ENCODE measurements at regions not wholly inside any gene's neighbourhood (a gene's known extent, or its start where the extent isn't known, plus 50 kb on each side); places are given as distances from the start of the nearest gene placed in this dataset.

DNA sequence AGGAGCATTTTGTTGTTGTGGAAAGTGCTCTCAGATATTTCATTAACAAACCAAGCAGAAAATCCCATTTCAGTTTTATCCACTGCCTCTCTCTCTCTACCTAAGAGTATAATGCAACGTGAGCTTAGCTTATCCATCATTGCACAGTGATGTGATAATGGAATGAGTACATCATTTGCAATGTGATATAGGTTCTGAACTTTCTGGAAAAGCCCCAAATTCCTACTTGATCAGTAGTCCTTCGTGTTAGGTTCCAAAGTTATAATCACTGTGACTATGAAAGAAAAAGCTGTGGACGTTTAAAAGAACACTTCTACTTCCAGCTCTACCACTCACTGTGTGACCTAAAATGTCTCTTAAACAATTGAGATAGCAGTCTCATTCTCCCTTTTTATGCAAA lies 76.4 kb upstream of the PRMT6 start:
- Histone ChIP-seq H3K4me3 (ENCODE audit: low read depth, low read length, poor library complexity, severe bottlenecking) (no peak overlapping the region), H3K9me3 (ENCODE audit: low read depth, low read length, poor library complexity, severe bottlenecking) (peaks cover 6% of the 10 kb centered on the region), H3K36me3 (ENCODE audit: insufficient read depth, low read length, poor library complexity, severe bottlenecking) (no peaks in the 10 kb centered on the region), H3K4me1 (ENCODE audit: insufficient read depth, low read length, poor library complexity, severe bottlenecking) (peaks cover 40% of the 10 kb centered on the region), H3K27me3 (replicated peaks; ENCODE audit: insufficient read depth, low read depth, low read length, poor library complexity) (no peaks in the 10 kb centered on the region), H3K27ac (ENCODE audit: low read depth, low read length, poor library complexity, severe bottlenecking) (no peak overlapping the region)
- TF ChIP-seq EZH2 (IDR thresholded peaks at IDR 0.05; ENCODE audit: borderline replicate concordance, low read depth, low read length, poor library complexity, severe bottlenecking): no peak
- TF ChIP-seq, protein P1, sequence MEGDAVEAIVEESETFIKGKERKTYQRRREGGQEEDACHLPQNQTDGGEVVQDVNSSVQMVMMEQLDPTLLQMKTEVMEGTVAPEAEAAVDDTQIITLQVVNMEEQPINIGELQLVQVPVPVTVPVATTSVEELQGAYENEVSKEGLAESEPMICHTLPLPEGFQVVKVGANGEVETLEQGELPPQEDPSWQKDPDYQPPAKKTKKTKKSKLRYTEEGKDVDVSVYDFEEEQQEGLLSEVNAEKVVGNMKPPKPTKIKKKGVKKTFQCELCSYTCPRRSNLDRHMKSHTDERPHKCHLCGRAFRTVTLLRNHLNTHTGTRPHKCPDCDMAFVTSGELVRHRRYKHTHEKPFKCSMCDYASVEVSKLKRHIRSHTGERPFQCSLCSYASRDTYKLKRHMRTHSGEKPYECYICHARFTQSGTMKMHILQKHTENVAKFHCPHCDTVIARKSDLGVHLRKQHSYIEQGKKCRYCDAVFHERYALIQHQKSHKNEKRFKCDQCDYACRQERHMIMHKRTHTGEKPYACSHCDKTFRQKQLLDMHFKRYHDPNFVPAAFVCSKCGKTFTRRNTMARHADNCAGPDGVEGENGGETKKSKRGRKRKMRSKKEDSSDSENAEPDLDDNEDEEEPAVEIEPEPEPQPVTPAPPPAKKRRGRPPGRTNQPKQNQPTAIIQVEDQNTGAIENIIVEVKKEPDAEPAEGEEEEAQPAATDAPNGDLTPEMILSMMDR (conservative IDR thresholded peaks at IDR 0.05; ENCODE audit: low read depth, low read length): no peak
- CTCF ChIA-PET: no interaction called here
- POLR2A ChIA-PET (ENCODE audit: low non-redundant PET): no interaction called here
- DNase-seq (ENCODE audit: low spot score): no peak
- intact Hi-C loops (cut with micrococcal nuclease; ENCODE audit: unreplicated experiment): no loop called here
- no TSS peak for BruUV-seq (replicated peaks)

GRCh38 chr1:106984801-106985200 lies 71.7 kb upstream of the PRMT6 start:
- no peak overlapping the region for H3K4me3 ChIP-seq (ENCODE audit: low read depth, low read length, poor library complexity, severe bottlenecking)
- H3K9me3 ChIP-seq (ENCODE audit: low read depth, low read length, poor library complexity, severe bottlenecking): no peaks in the 10 kb centered on the region
- H3K27me3 ChIP-seq (replicated peaks; ENCODE audit: insufficient read depth, low read depth, low read length, poor library complexity): no peaks in the 10 kb centered on the region
- BruUV-seq (replicated peaks): no TSS peak
- no peaks in the 10 kb centered on the region for H3K36me3 ChIP-seq (ENCODE audit: insufficient read depth, low read length, poor library complexity, severe bottlenecking)
- DNase-seq (ENCODE audit: low spot score): no peak
- H3K27ac ChIP-seq (ENCODE audit: low read depth, low read length, poor library complexity, severe bottlenecking): no peak overlapping the region
- intact Hi-C loops (cut with micrococcal nuclease; ENCODE audit: unreplicated experiment): no loop called here
- H3K4me1 ChIP-seq (ENCODE audit: insufficient read depth, low read length, poor library complexity, severe bottlenecking): peaks cover 25% of the 10 kb centered on the region
- ChIA-PET CTCF (no interaction called here), POLR2A (ENCODE audit: low non-redundant PET) (no interaction called here)
- TF ChIP-seq, protein P1 (conservative IDR thresholded peaks at IDR 0.05; ENCODE audit: low read depth, low read length): no peak
- no peak for TF ChIP-seq EZH2 (IDR thresholded peaks at IDR 0.05; ENCODE audit: borderline replicate concordance, low read depth, low read length, poor library complexity, severe bottlenecking)

DNA sequence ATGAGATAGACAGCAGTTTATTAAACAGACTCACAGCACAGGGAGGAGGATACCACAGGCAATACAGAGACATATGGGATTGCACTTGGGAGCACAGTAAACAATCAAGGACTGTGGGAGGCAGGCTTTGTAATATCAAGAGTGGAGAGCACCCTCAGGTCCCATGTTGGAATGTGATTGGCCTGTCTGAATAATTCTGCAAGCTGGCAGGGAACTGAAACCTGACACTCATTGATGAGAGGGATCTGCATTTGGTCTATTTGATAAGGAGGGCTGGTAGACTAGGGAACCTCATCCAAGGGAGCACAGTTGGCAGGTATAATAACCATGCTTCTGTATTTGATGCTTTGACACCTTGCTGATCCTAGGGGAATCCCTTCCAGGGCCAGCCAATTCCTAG lies 69.9 kb upstream of the PRMT6 start:
- ChIA-PET CTCF (no interaction called here), POLR2A (ENCODE audit: low non-redundant PET) (no interaction called here)
- BruUV-seq (replicated peaks): no TSS peak
- no peak overlapping the region for H3K27ac ChIP-seq (ENCODE audit: low read depth, low read length, poor library complexity, severe bottlenecking)
- TF ChIP-seq EZH2 (IDR thresholded peaks at IDR 0.05; ENCODE audit: borderline replicate concordance, low read depth, low read length, poor library complexity, severe bottlenecking): no peak
- TF ChIP-seq, protein P1 (conservative IDR thresholded peaks at IDR 0.05; ENCODE audit: low read depth, low read length): no peak
- intact Hi-C loops (cut with micrococcal nuclease; ENCODE audit: unreplicated experiment): no loop called here
- H3K4me1 ChIP-seq (ENCODE audit: insufficient read depth, low read length, poor library complexity, severe bottlenecking): peaks cover 13% of the 10 kb centered on the region
- H3K36me3 ChIP-seq (ENCODE audit: insufficient read depth, low read length, poor library complexity, severe bottlenecking): no peaks in the 10 kb centered on the region
- H3K27me3 ChIP-seq (replicated peaks; ENCODE audit: insufficient read depth, low read depth, low read length, poor library complexity): no peaks in the 10 kb centered on the region
- no peaks in the 10 kb centered on the region for H3K9me3 ChIP-seq (ENCODE audit: low read depth, low read length, poor library complexity, severe bottlenecking)
- no peak overlapping the region for H3K4me3 ChIP-seq (ENCODE audit: low read depth, low read length, poor library complexity, severe bottlenecking)
- peak; percentile 31 for DNase-seq (ENCODE audit: low spot score)

All from A673 (cell line).